Thyroid gland (tissue), 4 donors: ENCODE measurements at regions not wholly inside any gene's neighbourhood (a gene's known extent, or its start where the extent isn't known, plus 50 kb on each side); places are given as distances from the start of the nearest gene placed in this dataset.
"Not testable (repeated sequence)": the region's sequence is repeated elsewhere in the genome, so short reads cannot be mapped to it uniquely, and the experiment has no call there.

Experiments used
- DNase-seq, 2 donors: peaks; one replicate each; pipeline ENCODE4 v3.0.0-alpha.2; 2019
- H3K27ac ChIP-seq, 3 donors: fragments of 200-600 bp; sonication (generic); 1 replicate in 2 of 3; 2 replicates in 1 of 3; pipeline ENCODE4 v1.5.1; 2016 to 2019; ENCODE audit warnings: mild to moderate bottlenecking in 1 of 3, moderate library complexity in 1 of 3
- H3K27me3 ChIP-seq: fragments of 200-600 bp; sonication (generic); one replicate; pipeline ENCODE4 v1.5.1; 2019
- H3K36me3 ChIP-seq, 2 donors: fragments of 200-600 bp; sonication (generic); one replicate each; pipeline ENCODE4 v1.5.1; 2016 to 2019
- H3K4me1 ChIP-seq, 2 donors: fragments of 200-600 bp; sonication (generic); one replicate each; pipeline ENCODE4 v1.5.1; 2017 to 2019
- H3K4me3 ChIP-seq, 3 donors: fragments of 200-600 bp; sonication (generic); replicated peaks in 1 of 3; 1 replicate in 2 of 3; 2 replicates in 1 of 3; pipeline ENCODE4 v1.5.1; 2016; ENCODE audit warnings: mild to moderate bottlenecking in 1 of 3
- H3K9me3 ChIP-seq: fragments of 200-600 bp; sonication (generic); one replicate; pipeline ENCODE4 v1.5.1; 2017
- POLR2A ChIP-seq, 2 donors: fragments of 450-650 bp; IDR thresholded peaks; one replicate each; pipeline ENCODE4 v1.6.1; 2017; ENCODE audit warnings: antibody characterized with exemption in 2 of 2, mild to moderate bottlenecking in 2 of 2, moderate library complexity in 1 of 2
- WGBS, 2 donors: methylation state at CpG; one replicate each; pipeline ENCODE4 v1.1.5; 2017; 5-methylcytosine and 5-hydroxymethylcytosine counted together
- intact Hi-C: fragments of 100-400 bp; cut with DNase I; formaldehyde crosslinking; loops from one replicate; pipeline ENCODE4 v1.15.1; 2023
- TF ChIP-seq, protein P1 (sequence below), 6 experiments: fragments of 200-600 bp in 3 of 6; fragments of 450-650 bp in 3 of 6; sonication (generic) in 3 of 6; IDR thresholded peaks; one replicate each; pipeline ENCODE4 v1.5.1; 2016 to 2019; ENCODE audit warnings: antibody characterized with exemption in 6 of 6, mild to moderate bottlenecking in 2 of 6, inconsistent platforms in 1 of 6, moderate library complexity in 1 of 6

DNA sequence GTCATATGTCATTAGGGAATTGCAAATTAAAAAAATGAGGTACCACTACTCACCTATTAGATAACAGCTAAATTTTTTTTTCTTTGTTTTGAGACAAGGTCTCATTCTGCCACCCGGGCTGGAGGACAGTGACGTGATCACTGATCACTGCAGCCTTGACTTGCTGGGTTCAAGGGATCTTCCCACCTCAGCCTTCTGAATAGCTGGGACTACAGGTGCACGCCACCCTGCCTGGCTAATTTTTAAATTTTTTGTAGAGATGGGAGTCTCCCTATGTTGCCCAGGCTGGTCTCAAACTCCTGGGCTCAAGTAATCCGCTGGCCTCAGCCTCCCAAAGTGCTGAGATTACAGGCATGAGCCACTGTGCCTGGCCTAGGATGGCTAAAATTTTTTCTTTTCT lies 57.1 kb upstream of the NCOA3 start:
- H3K27ac ChIP-seq: no peak overlapping the region
- H3K27me3 ChIP-seq: no peaks in the 10 kb centered on the region
- H3K9me3 ChIP-seq: no peaks in the 10 kb centered on the region
- H3K36me3 ChIP-seq: no peaks in the 10 kb centered on the region
- H3K4me3 ChIP-seq: no peak overlapping the region
- DNase-seq: no peak
- WGBS, 2 donors: 96 to 98% methylated on average over 4 of the region's 4 CpGs
- intact Hi-C loops: no loop called here
- TF ChIP-seq, protein P1, sequence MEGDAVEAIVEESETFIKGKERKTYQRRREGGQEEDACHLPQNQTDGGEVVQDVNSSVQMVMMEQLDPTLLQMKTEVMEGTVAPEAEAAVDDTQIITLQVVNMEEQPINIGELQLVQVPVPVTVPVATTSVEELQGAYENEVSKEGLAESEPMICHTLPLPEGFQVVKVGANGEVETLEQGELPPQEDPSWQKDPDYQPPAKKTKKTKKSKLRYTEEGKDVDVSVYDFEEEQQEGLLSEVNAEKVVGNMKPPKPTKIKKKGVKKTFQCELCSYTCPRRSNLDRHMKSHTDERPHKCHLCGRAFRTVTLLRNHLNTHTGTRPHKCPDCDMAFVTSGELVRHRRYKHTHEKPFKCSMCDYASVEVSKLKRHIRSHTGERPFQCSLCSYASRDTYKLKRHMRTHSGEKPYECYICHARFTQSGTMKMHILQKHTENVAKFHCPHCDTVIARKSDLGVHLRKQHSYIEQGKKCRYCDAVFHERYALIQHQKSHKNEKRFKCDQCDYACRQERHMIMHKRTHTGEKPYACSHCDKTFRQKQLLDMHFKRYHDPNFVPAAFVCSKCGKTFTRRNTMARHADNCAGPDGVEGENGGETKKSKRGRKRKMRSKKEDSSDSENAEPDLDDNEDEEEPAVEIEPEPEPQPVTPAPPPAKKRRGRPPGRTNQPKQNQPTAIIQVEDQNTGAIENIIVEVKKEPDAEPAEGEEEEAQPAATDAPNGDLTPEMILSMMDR (IDR thresholded peaks at IDR 0.05): no peak
- TF ChIP-seq POLR2A (IDR thresholded peaks at IDR 0.05): no peak
- H3K4me1 ChIP-seq: no peaks in the 10 kb centered on the region

DNA sequence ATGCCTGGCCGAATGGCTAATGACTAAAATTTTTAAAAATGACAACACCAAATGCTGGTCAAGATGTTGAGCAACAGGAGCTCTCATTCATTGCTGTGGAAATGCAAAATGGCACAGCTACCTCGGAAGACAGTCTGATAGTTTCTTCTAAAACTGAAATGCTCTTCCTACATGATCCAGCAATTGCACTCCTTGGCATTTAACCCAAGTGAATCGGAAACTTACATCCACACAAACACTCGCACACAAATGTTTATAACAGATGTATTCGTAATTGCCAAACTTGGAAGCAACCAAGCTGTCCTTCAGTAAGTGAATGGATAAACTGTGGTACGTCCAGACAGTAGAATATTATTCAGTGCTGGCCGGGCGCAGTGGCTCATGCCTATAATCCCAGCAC lies 56.4 kb upstream of the NCOA3 start:
- DNase-seq: no peak
- intact Hi-C loops: no loop called here
- no peak for TF ChIP-seq POLR2A (IDR thresholded peaks at IDR 0.05)
- TF ChIP-seq, protein P1 (IDR thresholded peaks at IDR 0.05): no peak
- Histone ChIP-seq H3K27me3 (no peaks in the 10 kb centered on the region), H3K27ac (no peak overlapping the region), H3K4me3 (no peak overlapping the region), H3K9me3 (no peaks in the 10 kb centered on the region), H3K4me1 (no peaks in the 10 kb centered on the region), H3K36me3 (no peaks in the 10 kb centered on the region)
- WGBS, 2 donors: 95 to 98% methylated on average over 8 of the region's 8 CpGs

DNA sequence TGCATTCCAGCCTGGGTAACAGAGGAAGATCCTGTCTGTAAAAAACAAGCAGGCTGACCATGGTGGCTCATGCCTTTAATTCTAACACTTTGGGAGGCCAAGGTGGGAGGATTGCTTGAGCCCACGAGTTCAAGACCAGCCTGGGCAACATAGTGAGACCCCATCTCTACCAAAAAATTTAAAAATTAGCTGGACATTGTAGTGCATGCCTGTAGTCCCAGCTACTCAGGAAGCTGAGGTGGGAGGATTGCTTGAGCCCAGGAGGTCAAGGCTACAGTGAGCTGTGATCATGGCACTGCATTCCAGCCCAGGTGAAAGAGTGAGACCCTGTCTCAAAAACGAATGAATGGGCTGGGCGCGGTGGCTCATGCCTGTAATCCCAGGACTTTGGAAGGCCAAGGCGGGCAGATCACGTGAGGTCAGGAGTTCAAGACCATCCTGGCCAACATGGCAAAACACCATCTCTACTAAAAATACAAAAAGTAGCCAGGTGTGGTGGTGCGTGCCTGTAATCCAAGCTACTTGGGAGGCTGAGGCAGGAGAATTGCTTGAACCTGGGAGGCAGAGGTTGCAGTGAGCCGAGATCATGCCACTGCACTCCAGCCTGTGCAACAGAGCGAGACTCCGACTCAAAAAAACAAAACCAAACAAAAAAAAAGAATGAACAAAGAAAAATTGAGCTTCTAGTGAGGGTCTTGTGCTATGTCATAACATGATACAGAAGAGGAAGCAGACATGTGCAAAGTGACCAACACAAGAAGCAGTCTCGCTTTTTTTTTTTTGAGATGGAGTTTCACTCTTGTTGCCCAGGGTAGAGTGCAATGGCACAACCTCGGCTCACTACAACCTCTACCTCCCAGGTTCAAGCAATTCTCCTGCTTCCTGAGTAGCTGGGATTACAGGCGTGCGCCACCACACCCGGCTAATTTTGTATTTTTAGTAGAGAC lies 54.1 kb upstream of the NCOA3 start:
- H3K4me1 ChIP-seq, DNase-seq, H3K27ac ChIP-seq, H3K4me3 ChIP-seq, H3K27me3 ChIP-seq, H3K9me3 ChIP-seq, H3K36me3 ChIP-seq, intact Hi-C loops: not testable (repeated sequence)
- 91 to 94% methylated on average over 15 of the region's 15 CpGs for WGBS, 2 donors

DNA sequence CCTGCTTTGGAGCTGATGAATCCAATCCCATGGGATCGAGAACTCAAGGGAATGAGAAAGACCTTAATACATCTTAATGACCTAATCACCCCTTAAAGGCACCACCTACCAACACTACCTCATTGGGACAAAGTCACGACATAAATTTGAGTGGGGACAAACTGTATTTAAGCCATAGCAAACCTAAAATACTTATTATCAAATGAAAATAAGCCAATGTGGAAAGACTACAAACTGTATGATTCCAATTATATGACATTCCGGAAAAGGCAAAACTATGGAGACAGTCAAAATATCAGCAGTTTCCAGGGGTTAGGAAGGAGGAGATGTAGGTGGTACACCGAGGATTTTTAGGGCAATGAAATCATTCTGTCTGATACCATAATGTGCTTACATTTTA lies 53.3 kb upstream of the NCOA3 start:
- intact Hi-C loops: no loop called here
- Histone ChIP-seq H3K9me3 (no peaks in the 10 kb centered on the region), H3K27me3 (no peaks in the 10 kb centered on the region), H3K27ac (no peak overlapping the region), H3K4me1 (no peaks in the 10 kb centered on the region), H3K4me3 (no peak overlapping the region), H3K36me3 (no peaks in the 10 kb centered on the region)
- 80 to 87% methylated on average over 4 of the region's 4 CpGs for WGBS, 2 donors
- DNase-seq: no peak
- no peak for TF ChIP-seq POLR2A (IDR thresholded peaks at IDR 0.05)
- TF ChIP-seq, protein P1 (IDR thresholded peaks at IDR 0.05): no peak

DNA sequence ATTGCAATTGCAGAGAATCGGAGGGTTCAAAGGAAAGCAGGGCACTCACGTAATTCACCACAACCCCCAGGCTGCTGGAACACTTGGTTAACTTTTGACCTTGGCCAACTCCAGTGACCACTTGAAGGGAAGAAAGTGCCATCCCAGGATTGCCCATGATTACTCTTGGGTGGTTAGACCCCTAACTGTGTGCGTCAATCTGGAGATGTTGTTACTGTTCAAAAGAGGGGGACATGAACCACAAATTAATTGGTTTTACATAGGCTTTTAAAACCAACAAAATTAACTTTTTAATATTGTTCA lies 50.1 kb upstream of the NCOA3 start:
- WGBS, 2 donors: 84 to 91% methylated on average over 3 of the region's 3 CpGs
- no peak overlapping the region for H3K4me3 ChIP-seq
- intact Hi-C loops: no loop called here
- no peaks in the 10 kb centered on the region for H3K9me3 ChIP-seq
- H3K4me1 ChIP-seq: no peaks in the 10 kb centered on the region
- no peaks in the 10 kb centered on the region for H3K36me3 ChIP-seq
- H3K27ac ChIP-seq: no peak overlapping the region
- no peaks in the 10 kb centered on the region for H3K27me3 ChIP-seq
- no peak for DNase-seq
- TF ChIP-seq POLR2A (IDR thresholded peaks at IDR 0.05): no peak
- TF ChIP-seq, protein P1 (IDR thresholded peaks at IDR 0.05): no peak
